LNCaP clone FGC (cell line): ENCODE measurements at regions not wholly inside any gene's neighbourhood (a gene's known extent, or its start where the extent isn't known, plus 50 kb on each side); places are given as distances from the start of the nearest gene placed in this dataset.

Source experiments
- DNase-seq: peaks from one replicate; pipeline ENCODE4 v3.0.0-alpha.2; 2011; ENCODE audit warnings: low read depth
- H3K4me3 ChIP-seq: 2 replicates; pipeline ENCODE4 v1.5.1; 2011; ENCODE audit warnings: mild to moderate bottlenecking, low read depth, low read length, control low read depth
- TF ChIP-seq, protein P1 (sequence below): IDR thresholded peaks from 2 replicates; pipeline ENCODE4 v1.5.1; 2012; ENCODE audit warnings: mild to moderate bottlenecking; ENCODE audit not compliant: control insufficient read depth, insufficient read depth; ENCODE audit errors: extremely low read depth

DNA sequence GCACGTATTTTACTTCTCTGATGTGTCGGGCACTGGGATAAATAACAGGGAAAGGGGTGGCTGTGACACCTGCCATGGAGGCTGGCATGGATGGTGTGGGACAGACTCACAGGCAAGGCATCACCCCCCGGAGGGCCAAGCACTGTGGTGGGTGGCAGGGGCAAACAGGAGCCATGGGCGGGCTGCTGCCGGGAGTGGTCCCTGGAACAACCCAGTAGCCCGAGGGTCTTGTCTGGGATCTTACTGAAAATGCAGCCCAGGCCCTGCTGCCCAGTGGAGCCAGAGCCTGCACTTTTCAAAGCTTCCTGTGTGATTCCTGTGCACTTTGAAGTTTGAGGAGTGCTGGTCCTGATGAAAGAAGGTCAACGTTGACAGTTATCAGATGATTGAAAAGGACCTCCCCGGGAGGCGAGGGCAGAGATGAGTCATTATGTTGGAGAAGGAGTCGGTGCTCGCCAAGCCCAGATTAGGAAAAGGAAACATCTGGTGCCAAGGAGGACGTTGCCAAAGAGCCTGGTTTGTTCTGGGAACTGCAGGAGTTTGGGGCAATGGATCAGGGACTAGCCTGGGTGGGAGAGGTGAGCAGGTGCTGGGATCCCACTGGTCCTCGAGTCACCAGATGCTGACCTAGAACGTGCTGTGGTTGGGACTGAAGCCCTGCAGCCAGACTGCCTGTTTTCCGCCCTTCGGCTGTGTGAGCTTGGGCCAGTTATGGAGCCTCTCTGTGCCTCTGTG is 130.0 kb upstream of the GGTLC1 start:
- H3K4me3 ChIP-seq: no peak overlapping the region
- DNase-seq: no peak
- TF ChIP-seq, protein P1, sequence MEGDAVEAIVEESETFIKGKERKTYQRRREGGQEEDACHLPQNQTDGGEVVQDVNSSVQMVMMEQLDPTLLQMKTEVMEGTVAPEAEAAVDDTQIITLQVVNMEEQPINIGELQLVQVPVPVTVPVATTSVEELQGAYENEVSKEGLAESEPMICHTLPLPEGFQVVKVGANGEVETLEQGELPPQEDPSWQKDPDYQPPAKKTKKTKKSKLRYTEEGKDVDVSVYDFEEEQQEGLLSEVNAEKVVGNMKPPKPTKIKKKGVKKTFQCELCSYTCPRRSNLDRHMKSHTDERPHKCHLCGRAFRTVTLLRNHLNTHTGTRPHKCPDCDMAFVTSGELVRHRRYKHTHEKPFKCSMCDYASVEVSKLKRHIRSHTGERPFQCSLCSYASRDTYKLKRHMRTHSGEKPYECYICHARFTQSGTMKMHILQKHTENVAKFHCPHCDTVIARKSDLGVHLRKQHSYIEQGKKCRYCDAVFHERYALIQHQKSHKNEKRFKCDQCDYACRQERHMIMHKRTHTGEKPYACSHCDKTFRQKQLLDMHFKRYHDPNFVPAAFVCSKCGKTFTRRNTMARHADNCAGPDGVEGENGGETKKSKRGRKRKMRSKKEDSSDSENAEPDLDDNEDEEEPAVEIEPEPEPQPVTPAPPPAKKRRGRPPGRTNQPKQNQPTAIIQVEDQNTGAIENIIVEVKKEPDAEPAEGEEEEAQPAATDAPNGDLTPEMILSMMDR: no peak

DNA sequence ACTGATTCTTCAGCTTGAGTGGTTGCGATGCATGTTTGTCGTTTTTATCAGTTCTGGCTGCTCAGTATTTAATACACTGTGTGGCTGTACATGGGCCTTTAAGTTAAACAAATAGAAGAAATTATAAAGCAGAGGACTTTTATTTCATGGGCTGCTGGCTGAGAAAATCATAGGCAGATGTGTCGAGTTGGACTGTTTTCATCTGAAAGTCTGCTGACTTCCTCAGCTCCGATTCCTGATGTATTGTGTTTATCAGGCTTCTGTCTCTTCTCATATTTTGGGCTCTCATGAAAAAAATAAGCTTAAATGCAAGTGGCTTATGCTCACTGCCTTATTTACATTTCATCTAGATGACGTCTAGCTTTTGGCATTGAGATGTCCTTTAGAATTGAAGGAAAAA is 129.5 kb upstream of the GGTLC1 start:
- TF ChIP-seq, protein P1: no peak
- no peak for DNase-seq
- no peak overlapping the region for H3K4me3 ChIP-seq

DNA sequence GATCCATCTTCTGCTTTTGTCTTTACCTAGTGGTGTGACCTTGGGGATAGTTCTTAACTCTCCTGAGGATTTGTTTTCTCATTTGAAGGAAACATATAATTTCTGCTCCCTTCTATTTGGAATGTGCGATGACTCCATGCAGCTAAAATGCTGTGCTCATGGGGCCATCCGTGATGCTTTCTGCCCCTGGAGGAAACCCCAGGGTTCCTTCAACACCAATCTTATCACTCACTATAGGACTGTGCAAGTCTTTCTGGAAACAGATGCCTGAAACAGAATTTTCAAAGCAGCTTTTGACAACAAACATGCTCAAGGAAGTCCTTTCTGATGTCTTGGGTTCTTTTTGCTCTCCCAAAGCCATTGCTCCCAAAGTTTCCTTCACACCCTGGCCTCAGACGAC is 128.8 kb upstream of the GGTLC1 start:
- TF ChIP-seq, protein P1: no peak
- no peak overlapping the region for H3K4me3 ChIP-seq
- no peak for DNase-seq

GRCh38 chr20:24116611-24117010 is 128.0 kb upstream of the GGTLC1 start:
- DNase-seq: no peak
- TF ChIP-seq, protein P1: no peak
- H3K4me3 ChIP-seq: no peak overlapping the region

GRCh38 chr20:24112360-24112759 is 123.8 kb upstream of the GGTLC1 start:
- TF ChIP-seq, protein P1: no peak
- no peak for DNase-seq
- no peak overlapping the region for H3K4me3 ChIP-seq

DNA sequence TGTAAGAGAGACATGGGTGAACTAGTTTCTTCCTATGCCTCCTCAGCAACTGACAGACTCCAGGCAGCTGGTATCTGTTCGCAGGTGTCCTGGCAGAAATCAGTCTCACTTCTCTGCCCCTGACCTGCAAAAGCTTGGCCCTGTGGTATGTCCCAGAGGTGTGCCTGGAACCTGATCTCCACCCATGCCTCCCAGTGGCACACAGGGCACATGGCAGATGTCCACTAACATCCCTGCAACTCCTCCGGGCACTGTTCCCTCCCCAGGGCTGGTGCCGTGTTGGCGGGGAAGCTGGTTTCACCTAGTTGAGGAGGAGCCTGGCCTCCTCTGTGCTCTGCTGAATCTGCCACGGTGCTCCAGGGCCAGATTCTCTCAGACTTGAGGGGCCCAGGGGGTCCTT is 123.3 kb upstream of the GGTLC1 start:
- H3K4me3 ChIP-seq: no peak overlapping the region
- DNase-seq: no peak
- TF ChIP-seq, protein P1: no peak

DNA sequence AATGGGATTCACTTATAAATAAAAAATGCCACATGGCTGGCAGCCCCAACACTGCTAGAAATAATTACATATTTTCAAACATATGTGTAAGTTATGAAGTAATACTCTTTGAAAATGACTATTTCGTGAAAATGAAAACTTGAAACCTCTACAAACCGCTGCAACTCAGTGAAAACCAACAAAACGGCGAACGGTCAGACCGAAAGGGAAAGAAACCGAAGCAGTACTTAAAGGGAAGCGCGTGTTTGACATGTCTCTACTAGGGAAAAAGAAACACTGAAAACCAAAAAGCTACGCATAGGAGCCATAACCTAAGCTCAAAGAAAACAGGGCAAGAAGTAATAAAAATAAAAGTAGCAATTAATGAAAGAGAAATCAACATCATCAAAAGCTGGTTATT is 121.0 kb upstream of the GGTLC1 start:
- no peak overlapping the region for H3K4me3 ChIP-seq
- TF ChIP-seq, protein P1: no peak
- DNase-seq: no peak
